SK-N-SH (cell line): ENCODE measurements at regions not wholly inside any gene's neighbourhood (a gene's known extent, or its start where the extent isn't known, plus 50 kb on each side); places are given as distances from the start of the nearest gene placed in this dataset.

ENCODE experiments used
- CTCF ChIA-PET: fragments of 300-600, 350-600 bp; formaldehyde crosslinking; extraction: SDS; loops from one replicate; lab custom pipeline; 2021; lab: Yijun Ruan, JAX
- POLR2A ChIA-PET: fragments of 350-600 bp; sonication (Branson Sonifier 250); formaldehyde crosslinking; extraction: SDS; loops from one replicate; lab custom pipeline; 2020; ENCODE audit warnings: antibody characterized with exemption, inconsistent platforms; lab: Yijun Ruan, JAX
- DNase-seq: peaks from one replicate; pipeline ENCODE4 v3.0.0; 2012
- H2AFZ ChIP-seq: fragments of 200-600 bp; sonication (generic); 2 replicates; pipeline ENCODE4 v1.8.1; 2016; ENCODE audit warnings: antibody characterized with exemption, mild to moderate bottlenecking, low read depth
- H3F3A ChIP-seq: fragments of 200-600 bp; sonication (generic); replicated peaks from 2 replicates; pipeline ENCODE3; 2016; ENCODE audit warnings: antibody characterized with exemption, mild to moderate bottlenecking; ENCODE audit not compliant: insufficient read depth
- H3K27ac ChIP-seq, 2 experiments: fragments of 200-500 bp in 1 of 2; fragments of 200-600 bp in 1 of 2; sonication (Bioruptor generic) in 1 of 2; sonication (generic), shearing (Covaris generic) in 1 of 2; 2 replicates each; pipeline versions ENCODE4 v1.5.1 to v1.6.1; 2014 to 2016; ENCODE audit warnings: low read depth in 2 of 2, inconsistent platforms in 1 of 2, low read length in 1 of 2, mild to moderate bottlenecking in 1 of 2, mixed read lengths in 1 of 2
- H3K27me3 ChIP-seq: fragments of 200-600 bp; sonication (generic), shearing (Covaris generic); 2 replicates; pipeline ENCODE4 v1.6.1; 2016; ENCODE audit warnings: mixed run types; ENCODE audit not compliant: insufficient read depth
- H3K36me3 ChIP-seq, 2 experiments: fragments of 200-500 bp in 1 of 2; fragments of 200-600 bp in 1 of 2; sonication (Bioruptor generic) in 1 of 2; sonication (generic) in 1 of 2; replicated peaks in 1 of 2; 2 replicates each; pipeline versions ENCODE3 to v1.5.1; 2014 to 2016; ENCODE audit warnings: low read length in 1 of 2, mild to moderate bottlenecking in 1 of 2; ENCODE audit not compliant: insufficient read depth in 2 of 2, control insufficient read depth in 1 of 2
- H3K4me1 ChIP-seq, 2 experiments: fragments of 200-500 bp in 1 of 2; fragments of 200-600 bp in 1 of 2; sonication (Bioruptor generic) in 1 of 2; sonication (generic), shearing (Covaris generic) in 1 of 2; 2 replicates each; pipeline versions ENCODE4 v1.5.1 to v1.6.1; 2014 to 2016; ENCODE audit warnings: low read depth in 1 of 2, low read length in 1 of 2, mixed run types in 1 of 2; ENCODE audit not compliant: insufficient read depth in 2 of 2, control insufficient read depth in 1 of 2
- H3K4me2 ChIP-seq: fragments of 200-600 bp; sonication (generic), shearing (Covaris generic); 2 replicates; pipeline ENCODE4 v1.6.1; 2017; ENCODE audit warnings: mixed run types
- H3K4me3 ChIP-seq, 2 experiments: fragments of 200-500 bp in 1 of 2; fragments of 200-600 bp in 1 of 2; sonication (Bioruptor generic) in 1 of 2; sonication (generic), shearing (Covaris generic) in 1 of 2; 2 replicates each; pipeline versions ENCODE4 v1.5.1 to v1.8.1; 2014 to 2016; ENCODE audit warnings: low read depth in 2 of 2, inconsistent platforms in 1 of 2, low read length in 1 of 2, mild to moderate bottlenecking in 1 of 2, mixed read lengths in 1 of 2, moderate library complexity in 1 of 2
- H3K79me2 ChIP-seq: fragments of 200-600 bp; sonication (generic); 2 replicates; pipeline ENCODE4 v1.8.1; 2017; ENCODE audit warnings: mild to moderate bottlenecking; ENCODE audit not compliant: insufficient read depth
- H3K9ac ChIP-seq: fragments of 200-600 bp; sonication (generic); 2 replicates; pipeline ENCODE4 v1.6.1; 2017; ENCODE audit warnings: mixed run types
- H3K9me2 ChIP-seq: fragments of 200-600 bp; sonication (generic); 2 replicates; pipeline ENCODE4 v1.6.1; 2017; ENCODE audit warnings: mixed run types
- H3K9me3 ChIP-seq: fragments of 200-600 bp; sonication (generic); 2 replicates; pipeline ENCODE4 v1.6.1; 2017; ENCODE audit warnings: mixed run types, mild to moderate bottlenecking, moderate library complexity
- H4K20me1 ChIP-seq: fragments of 200-600 bp; sonication (generic); 2 replicates; pipeline ENCODE4 v1.6.1; 2017; ENCODE audit warnings: mild to moderate bottlenecking, mixed run types; ENCODE audit not compliant: insufficient read depth
- CTCF ChIP-seq: fragments of 200-600 bp; sonication (generic); IDR thresholded peaks from 2 replicates; pipeline ENCODE4 v1.6.1; 2017; ENCODE audit warnings: antibody characterized with exemption, mild to moderate bottlenecking, moderate library complexity
- ELF1 ChIP-seq: IDR thresholded peaks from 2 replicates; pipeline ENCODE4 v1.4.0; 2012
- EP300 ChIP-seq, 2 experiments: IDR thresholded peaks; 2 replicates each; pipeline versions ENCODE4 v1.4.0 to v1.6.1; 2012; ENCODE audit warnings: borderline replicate concordance in 1 of 2, low read depth in 1 of 2, low read length in 1 of 2
- EZH2phosphoT487 ChIP-seq: fragments of 200-600 bp; sonication (generic); IDR thresholded peaks from 2 replicates; pipeline ENCODE4 v1.6.1; 2017; ENCODE audit warnings: low read depth, mixed run types, mild to moderate bottlenecking, antibody characterized with exemption, moderate library complexity, borderline replicate concordance
- FOSL2 ChIP-seq: IDR thresholded peaks from 2 replicates; pipeline ENCODE4 v1.4.0; 2012; ENCODE audit warnings: low read depth, mild to moderate bottlenecking, moderate library complexity, borderline replicate concordance
- FOXJ3 ChIP-seq: sonication (generic); formaldehyde crosslinking; IDR thresholded peaks from 2 replicates; pipeline ENCODE4 v1.5.1; 2020; ENCODE audit warnings: mild to moderate bottlenecking, missing genetic modification reagents
- FOXM1 ChIP-seq: IDR thresholded peaks from 2 replicates; pipeline ENCODE4 v1.4.0; 2012; ENCODE audit warnings: low read depth, mild to moderate bottlenecking
- GABPA ChIP-seq: IDR thresholded peaks from 2 replicates; pipeline ENCODE4 v1.4.0; 2012; ENCODE audit warnings: low read depth, mild to moderate bottlenecking
- GATA2 ChIP-seq: sonication (generic); formaldehyde crosslinking; IDR thresholded peaks from 2 replicates; pipeline ENCODE4 v1.5.0; 2020; ENCODE audit warnings: mild to moderate bottlenecking, missing genetic modification reagents
- MAX ChIP-seq: IDR thresholded peaks from 2 replicates; pipeline ENCODE4 v1.4.0; 2012; ENCODE audit warnings: low read depth
- MXI1 ChIP-seq: IDR thresholded peaks from 2 replicates; pipeline ENCODE4 v1.6.1; 2012; ENCODE audit warnings: mild to moderate bottlenecking, low read depth, low read length, improper control_type of control experiment
- NFIC ChIP-seq: IDR thresholded peaks from 2 replicates; pipeline ENCODE4 v1.4.0; 2012; ENCODE audit warnings: borderline replicate concordance
- PBX3 ChIP-seq: IDR thresholded peaks from 2 replicates; pipeline ENCODE4; 2012
- RAD21 ChIP-seq: IDR thresholded peaks from 2 replicates; pipeline ENCODE4 v1.6.1; 2012; ENCODE audit warnings: mild to moderate bottlenecking, low read length
- RCOR1 ChIP-seq: fragments of 150-350 bp; IDR thresholded peaks from 2 replicates; pipeline ENCODE4 v1.6.1; 2017; ENCODE audit warnings: antibody characterized with exemption, low read length
- RXRA ChIP-seq: IDR thresholded peaks from 2 replicates; pipeline ENCODE4 v1.4.0; 2012; ENCODE audit warnings: low read depth, mild to moderate bottlenecking, borderline replicate concordance
- SMC3 ChIP-seq: IDR thresholded peaks from 2 replicates; pipeline ENCODE4 v1.6.1; 2012; ENCODE audit warnings: low read depth, low read length, improper control_type of control experiment
- TAF1 ChIP-seq: IDR thresholded peaks from 2 replicates; pipeline ENCODE4 v1.6.1; 2012; ENCODE audit warnings: low read depth, mild to moderate bottlenecking, low read length, moderate library complexity, borderline replicate concordance
- TF ChIP-seq, protein P1 (sequence below): fragments of 150-350 bp; IDR thresholded peaks from 2 replicates; pipeline ENCODE4 v1.6.1; 2017; ENCODE audit warnings: antibody characterized with exemption, low read length, low read depth, borderline replicate concordance

- no peaks in the 10 kb centered on the region for H3F3A ChIP-seq
- H3K27ac ChIP-seq: no peak overlapping the region
- H2AFZ ChIP-seq: no peak overlapping the region
- no peak overlapping the region for H3K4me2 ChIP-seq
- H3K79me2 ChIP-seq: no peaks in the 10 kb centered on the region
- no peaks in the 10 kb centered on the region for H3K4me1 ChIP-seq
- no peaks in the 10 kb centered on the region for H3K27me3 ChIP-seq
- POLR2A ChIA-PET: no interaction called here
- CTCF ChIA-PET: interaction anchor here (0.6 kb wide), 1 partner anchor 37 kb away, joined by 3 read pairs; no protein-coding TSS in a partner anchor
- H3K36me3 ChIP-seq: no peaks in the 10 kb centered on the region
- H3K9me3 ChIP-seq: no peaks in the 10 kb centered on the region
- TF ChIP-seq GATA2 (CRISPR knock-in tag) (no peak), FOXJ3 (no peak), RAD21 (no peak), MAX (no peak), ELF1 (no peak), GABPA (no peak), PBX3 (no peak), NFIC (no peak), EP300 (IDR thresholded peaks at IDR 0.05; ENCODE audit: borderline replicate concordance in 1 of 2, low read depth in 1 of 2, low read length in 1 of 2) (no peak), CTCF (no peak), FOXM1 (no peak), FOSL2 (no peak), MXI1 (no peak), RXRA (no peak), EZH2phosphoT487 (no peak), TAF1 (no peak), RCOR1 (no peak), SMC3 (no peak)
- TF ChIP-seq, protein P1, sequence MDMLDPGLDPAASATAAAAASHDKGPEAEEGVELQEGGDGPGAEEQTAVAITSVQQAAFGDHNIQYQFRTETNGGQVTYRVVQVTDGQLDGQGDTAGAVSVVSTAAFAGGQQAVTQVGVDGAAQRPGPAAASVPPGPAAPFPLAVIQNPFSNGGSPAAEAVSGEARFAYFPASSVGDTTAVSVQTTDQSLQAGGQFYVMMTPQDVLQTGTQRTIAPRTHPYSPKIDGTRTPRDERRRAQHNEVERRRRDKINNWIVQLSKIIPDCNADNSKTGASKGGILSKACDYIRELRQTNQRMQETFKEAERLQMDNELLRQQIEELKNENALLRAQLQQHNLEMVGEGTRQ: no peak
- TF ChIP-seq, all 33 proteins: peak for 0
- DNase-seq: no peak
- Histone ChIP-seq H3K4me3 (no peak overlapping the region), H4K20me1 (no peaks in the 10 kb centered on the region), H3K9me2 (no peaks in the 10 kb centered on the region), H3K9ac (no peak overlapping the region)
Observed at GRCh38 chr13:19103140-19103539, 78.5 kb downstream of the TUBA3C start.
